Kidney tubule cell (primary cell): ENCODE measurements at regions not wholly inside any gene's neighbourhood (a gene's known extent, or its start where the extent isn't known, plus 50 kb on each side); places are given as distances from the start of the nearest gene placed in this dataset.
"Not testable (repeated sequence)": the region's sequence is repeated elsewhere in the genome, so short reads cannot be mapped to it uniquely, and the experiment has no call there.

Experiments used
- DNase-seq: peaks from one replicate; pipeline ENCODE4 v3.0.0-alpha.2; 2018; ENCODE audit warnings: low spot score

DNA sequence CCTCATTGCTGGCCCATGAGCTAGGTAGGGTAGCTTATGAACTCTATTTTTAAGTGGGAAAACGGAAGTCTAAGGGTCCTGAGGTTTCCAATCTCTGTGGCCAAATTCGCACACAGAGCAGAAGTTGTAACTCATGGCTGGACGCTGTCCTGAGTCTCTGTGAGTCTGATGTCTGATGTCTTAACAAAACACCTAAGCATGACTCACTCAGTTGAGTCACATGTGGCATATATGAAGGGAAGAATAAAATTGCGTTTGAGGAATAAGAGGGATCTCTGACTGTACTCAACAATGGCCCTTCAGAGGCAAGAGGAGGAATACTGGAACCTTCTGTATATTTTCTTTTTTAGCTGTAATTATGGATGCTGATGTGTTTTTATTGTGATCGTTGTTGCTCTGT lies 569.7 kb downstream of the RIT2 start:
- DNase-seq = peak; percentile 89

DNA sequence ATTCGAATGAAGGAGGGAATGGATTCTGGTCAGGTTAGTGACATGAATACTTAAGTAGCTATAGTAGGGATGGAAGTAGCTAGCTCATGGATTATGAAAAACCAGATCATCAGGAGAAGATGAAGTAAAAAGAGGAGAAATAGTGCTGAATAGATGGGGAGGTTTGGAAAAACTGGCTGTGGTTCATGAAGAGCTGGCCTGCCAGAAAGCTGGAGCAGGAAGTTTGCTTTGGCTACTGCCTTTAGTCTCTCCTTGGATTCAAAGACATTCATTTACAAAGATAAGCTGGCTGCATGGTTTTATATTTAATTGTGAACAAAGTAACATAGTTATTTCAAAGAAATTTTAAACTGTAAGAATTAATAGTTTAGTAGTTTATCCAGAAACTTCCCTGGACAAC lies 567.0 kb downstream of the RIT2 start:
- DNase-seq = no peak

DNA sequence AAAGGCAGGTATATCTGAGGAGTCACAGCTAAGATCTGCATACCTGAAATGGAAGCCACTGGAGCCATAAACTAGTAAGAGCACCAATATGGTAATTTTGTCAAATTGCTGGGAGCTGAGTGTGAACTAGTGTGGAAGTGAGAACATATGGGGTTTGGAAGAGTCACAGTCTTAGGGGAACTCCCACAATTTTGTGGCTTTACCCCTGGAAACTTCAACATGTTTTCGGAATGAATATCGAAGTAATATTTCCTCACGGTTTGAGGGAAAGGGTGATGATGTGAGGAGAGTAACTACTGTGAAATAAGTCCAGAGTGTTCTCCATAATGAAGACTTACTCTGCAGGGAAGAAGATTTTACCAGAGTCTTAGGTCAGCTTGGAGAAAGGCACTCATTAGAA lies 565.9 kb downstream of the RIT2 start:
- DNase-seq = peak; percentile 53

DNA sequence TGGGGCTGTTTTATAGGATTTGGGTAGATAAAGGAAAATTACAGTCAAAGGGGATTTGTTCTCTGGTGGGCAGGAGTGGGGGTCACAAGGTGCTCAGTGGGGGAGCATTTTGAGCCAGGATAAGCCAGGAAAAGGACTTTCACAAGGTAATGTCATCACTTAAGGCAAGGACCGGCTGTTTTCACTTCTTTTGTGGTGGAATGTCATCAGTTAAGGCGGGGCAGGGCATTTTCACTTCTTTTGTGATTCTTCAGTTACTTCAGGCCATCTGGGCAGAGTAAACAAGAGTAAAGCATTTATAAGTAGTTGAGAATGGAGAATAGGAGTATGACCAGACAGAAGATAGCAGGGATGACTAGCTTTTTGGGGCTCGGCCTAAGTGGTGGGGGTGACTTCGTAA lies 562.9 kb downstream of the RIT2 start:
- not testable (repeated sequence) for DNase-seq

DNA sequence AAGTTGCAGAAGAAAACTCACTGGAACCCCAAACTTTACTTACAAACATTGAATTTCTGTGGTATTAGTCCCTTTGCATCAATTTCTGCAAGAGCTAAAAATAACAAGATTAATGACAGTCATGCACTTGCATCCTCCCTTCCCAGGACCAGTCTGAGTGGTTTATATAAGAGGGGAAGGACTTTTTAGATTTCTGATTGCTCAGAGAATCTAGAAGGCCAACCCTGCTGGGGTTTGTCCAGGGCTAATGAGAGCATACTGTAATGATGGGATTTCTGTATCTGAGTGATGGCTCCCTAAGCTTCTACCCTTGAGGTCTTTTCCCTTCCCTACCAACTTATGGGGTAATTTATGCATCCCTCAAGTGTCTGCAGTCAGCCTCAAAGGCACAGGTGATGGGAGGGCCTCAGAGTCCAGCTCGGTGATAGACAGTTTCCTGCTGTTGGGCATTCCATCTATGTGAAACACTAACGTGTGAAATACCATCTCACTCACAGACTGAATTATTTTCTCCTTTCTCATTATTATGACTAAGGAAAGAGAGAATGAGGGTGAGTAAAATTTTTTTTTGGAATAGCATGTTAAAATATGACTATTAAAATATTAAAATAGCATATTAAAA lies 556.3 kb downstream of the RIT2 start:
- DNase-seq = peak; percentile 61

DNA sequence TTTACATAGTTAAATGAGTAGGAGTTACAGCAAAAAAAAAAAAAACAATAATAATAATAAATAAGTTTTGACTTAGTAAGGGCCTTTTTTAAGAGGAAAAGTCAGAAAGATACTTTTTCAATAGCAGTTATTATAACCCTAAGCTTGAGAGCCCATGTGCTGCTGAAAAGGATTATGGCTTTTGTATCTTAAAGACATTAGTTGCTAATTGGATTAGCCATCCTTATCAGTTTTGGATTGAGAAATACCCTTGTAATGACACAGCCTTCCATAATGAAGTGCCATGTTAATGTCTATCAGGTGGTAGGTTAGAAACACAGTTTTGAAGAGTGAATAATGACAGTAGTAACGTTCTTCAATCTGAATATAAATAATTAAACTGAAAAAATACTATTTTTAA lies 554.0 kb downstream of the RIT2 start:
- DNase-seq = no peak

DNA sequence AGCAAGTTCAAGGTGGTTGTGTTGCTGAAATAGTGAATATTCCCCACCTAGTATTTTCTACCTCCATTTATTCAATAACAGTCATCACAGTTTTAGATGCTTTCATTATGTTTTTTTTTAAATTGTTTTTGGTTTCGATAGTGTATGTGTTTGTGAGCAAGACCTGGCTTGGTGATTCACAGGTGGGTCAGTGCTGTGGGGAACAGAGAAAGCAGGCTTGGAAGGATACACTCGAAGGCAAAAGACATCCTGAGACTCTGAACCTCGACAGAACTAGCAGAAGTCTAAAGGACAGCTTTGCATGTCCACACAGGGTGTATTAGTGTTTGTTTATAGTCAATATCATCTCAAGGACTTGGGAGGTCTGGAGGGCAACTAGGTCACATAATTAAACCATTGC lies 551.5 kb downstream of the RIT2 start:
- no peak for DNase-seq

DNA sequence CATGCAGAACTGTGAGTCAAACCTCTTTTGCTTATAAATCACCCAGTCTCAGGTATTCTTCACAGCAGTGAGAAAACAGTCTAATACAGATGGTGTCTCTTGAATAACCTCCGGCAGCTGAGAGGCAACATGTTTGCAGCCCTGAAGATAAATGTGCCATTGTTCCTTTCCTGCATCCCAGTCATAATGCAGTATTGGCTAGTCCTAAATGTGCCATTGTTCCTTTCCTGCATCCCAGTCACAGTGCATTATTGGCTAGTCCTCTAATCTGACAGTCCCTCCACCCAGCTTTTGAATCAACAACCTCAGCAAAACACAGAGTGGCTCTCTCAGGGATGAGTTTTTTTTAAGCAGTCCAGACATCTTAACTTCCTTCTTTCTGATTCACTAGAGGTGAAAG lies 550.7 kb downstream of the RIT2 start:
- no peak for DNase-seq

DNA sequence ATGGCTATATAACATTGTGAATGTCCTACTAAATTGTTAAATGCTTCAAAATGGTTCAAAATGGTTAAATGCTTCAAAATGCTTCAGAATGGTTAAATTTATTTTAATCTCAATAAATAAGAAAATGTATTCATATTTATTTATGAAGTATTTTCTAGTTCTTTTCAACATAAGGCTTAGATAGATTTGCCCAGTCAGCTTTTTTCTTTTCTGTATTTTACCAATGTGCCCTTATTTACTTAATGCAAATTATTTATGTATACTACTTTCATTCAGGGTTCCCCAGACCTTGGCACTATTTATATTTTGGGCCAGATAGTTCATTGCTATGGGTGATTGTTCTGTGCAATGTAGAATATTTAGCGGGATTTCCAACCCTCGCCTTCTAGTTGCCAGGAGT lies 546.7 kb downstream of the RIT2 start:
- DNase-seq = no peak

DNA sequence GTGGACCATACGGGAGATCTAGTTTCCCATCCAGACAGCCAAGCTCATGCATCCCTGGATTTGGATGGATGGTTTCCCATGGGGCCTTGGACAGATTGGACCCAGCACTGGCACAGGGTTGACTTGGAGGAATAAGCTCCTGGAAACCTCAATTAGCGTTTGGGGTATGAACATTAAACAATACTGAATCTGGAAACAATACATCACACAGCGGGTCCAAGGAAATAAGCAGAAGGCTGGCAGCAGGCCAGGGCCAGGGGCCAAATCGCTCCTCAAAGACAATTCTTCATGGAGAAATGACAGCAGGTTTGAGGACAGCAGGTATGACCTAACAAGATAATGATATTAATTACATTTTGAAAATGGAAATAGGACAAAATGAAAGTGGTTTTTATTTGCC lies 540.6 kb downstream of the RIT2 start:
- DNase-seq = no peak

DNA sequence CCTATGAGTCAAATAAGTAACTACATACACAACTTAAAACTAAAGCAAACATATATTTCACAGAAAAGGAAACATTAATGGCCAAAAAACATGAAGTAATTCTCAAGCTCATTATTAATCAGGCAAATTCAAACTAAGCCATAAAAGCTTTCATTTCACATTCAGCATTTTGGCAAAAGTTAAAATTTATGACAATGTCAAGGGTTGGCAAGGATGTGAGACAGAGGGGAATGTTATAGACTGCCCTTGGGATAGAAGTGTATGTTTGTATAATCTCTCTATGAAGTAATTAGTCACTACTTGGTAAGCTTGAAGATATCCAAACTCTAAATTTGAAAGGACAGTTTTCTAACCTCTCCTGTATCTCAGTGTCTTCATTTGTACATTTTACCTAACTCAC lies 539.4 kb downstream of the RIT2 start:
- no peak for DNase-seq

DNA sequence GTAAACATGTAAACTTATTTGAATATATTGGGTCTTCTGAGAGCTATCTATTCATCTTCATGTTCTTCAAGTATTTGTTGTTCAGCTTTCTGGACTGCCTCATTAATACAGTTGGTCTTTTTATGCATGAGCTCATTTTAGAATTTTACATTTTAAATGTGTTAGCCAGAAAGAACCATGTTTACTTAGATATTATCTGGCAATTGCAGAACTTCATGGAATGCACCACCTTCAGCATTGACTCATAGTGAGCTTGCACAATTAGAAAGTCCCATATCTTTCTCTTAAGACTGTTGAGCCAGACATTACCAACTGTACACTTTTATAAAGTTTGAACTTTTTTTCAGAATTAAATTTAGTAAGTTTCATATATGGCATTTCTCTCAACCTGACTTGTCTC lies 536.7 kb downstream of the RIT2 start:
- DNase-seq = peak; percentile 64

DNA sequence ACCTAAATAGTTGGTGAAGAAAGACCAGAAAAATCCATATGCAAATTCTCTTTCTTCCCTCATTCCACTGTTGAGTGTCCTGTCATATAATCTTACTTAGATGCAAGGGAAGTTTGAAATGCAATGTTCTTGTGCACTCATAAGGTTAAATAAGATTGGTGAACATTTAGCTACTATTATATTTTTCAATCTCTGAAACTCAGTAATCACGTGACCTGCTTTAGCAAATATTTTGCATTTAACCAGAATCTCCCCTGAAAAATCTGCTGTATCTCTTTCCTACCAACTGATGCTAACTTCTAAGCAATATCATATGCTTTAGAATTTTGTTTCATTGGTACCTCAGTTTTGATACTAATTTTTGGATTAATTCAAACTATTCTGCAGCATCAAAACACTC lies 533.2 kb downstream of the RIT2 start:
- no peak for DNase-seq

DNA sequence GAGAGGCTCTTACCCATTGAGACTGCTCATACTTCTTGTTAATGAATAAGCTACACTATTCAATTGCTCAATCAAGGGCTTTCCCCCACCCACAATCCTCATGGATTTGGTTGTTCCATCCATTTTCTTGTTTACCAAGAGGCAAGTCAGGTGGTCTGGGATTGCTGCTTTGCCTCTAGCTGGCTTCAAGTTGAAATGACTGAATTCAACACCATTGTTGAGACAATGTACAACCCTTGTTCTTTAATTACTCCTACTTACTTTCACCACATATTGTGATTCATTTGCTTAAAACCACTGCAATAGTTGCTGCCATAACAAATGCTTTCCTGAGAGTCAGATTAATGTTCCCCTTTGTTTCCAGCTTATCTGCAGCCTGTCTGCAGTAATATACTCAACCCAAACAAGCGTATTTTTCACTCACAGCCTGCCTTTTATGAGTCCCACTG lies 532.2 kb downstream of the RIT2 start:
- DNase-seq = peak; percentile 70

DNA sequence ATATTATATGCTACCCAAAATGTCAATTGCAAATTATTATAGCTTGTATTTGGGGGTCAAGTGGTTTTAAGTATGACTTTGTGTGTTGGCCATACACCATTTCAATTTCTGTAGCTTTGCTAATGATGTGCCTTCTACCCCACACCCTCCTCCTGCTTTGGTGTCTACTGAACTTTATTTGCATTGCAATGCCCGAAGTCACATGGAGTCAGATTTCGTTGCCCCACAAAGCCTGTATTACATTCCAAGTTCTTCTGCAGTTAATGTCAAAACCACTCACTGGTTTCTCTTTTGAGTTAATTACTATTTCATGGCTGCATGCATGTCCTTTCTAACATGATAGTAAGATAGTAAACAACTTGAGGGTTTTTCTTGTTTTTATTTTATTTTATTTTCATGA lies 528.9 kb downstream of the RIT2 start:
- peak; percentile 22 for DNase-seq

DNA sequence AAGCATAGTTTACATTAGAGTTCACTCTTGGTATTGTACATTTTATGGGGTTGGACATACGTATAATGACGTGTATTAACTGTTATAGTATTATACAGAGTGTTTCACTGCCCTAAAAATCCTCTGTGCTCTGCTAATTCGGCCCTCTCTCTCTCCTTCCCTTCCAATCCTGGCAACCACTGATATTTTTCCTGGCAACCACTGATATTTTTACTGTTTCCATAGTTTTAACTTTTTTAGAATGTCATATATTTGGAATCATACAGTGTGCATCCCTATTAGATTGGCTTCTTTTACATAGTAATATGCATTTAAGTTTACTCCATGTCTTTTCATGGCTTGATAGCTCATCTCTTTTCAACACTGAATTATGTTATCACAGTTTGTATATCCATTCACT lies 526.7 kb downstream of the RIT2 start:
- no peak for DNase-seq

DNA sequence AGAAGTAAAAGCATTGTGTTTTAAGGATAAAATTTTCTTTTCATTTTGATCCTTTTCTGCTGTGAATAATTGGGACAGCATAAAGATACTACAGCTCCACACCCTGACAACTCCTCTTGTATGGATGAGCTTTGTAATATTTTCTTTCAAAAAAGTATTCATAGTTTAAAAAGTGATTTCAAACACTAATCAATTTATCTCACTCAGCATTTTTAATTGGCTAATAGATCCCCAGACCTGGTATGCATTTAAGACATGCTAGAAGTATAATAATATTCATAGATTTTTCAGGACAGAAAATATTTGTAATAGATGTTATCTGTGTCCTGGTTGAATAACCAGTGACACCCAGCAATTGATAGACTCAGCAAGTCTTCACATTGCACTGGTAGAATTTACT lies 510.7 kb downstream of the RIT2 start:
- DNase-seq = no peak

DNA sequence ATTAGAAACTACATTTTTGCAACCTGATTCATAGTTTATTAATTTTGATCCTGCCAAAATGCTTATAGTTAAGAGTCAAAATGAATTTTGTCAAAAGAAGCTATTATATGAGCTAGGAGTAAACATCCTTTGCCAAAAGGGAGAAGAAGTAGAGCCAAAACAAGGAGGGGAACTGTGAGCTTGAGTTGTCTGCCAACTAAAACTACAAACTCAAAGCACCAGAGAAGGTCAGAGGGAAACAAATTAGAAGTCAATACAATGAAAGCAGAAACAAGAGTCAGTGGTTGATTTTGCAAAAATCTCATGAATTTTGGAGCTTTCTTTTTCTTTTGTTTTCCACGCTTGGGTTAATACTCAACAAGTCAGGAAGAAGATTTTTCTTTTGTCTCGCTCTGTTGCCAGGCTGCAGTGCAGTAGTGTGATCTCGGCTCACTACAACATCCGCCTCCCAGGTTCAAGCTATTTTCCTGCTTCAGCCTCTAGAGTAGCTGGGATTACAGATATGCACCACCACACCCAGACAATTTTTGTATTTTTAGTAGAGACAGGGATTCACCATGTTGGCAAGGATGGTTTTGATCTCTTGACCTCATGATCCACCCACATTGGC lies 508.5 kb downstream of the RIT2 start:
- peak; percentile 6 for DNase-seq

DNA sequence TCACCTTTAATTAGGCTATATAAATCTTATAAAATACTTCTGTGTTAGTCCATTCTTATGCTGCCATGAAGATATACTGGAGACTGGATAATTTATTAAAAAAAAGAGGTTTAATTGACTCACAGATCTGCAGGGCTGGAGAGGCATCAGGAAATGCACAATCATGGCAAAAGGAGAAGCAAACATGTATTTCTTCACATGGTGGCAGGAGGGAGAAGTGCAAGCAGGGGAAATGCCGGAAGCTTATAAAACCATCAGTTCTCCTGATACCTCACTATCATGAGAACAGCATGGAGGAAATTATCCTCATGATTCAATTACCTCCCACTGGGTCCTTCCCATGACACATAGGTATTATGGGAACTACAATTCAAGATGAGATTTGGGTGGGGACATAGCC lies 504.4 kb downstream of the RIT2 start:
- DNase-seq = no peak

DNA sequence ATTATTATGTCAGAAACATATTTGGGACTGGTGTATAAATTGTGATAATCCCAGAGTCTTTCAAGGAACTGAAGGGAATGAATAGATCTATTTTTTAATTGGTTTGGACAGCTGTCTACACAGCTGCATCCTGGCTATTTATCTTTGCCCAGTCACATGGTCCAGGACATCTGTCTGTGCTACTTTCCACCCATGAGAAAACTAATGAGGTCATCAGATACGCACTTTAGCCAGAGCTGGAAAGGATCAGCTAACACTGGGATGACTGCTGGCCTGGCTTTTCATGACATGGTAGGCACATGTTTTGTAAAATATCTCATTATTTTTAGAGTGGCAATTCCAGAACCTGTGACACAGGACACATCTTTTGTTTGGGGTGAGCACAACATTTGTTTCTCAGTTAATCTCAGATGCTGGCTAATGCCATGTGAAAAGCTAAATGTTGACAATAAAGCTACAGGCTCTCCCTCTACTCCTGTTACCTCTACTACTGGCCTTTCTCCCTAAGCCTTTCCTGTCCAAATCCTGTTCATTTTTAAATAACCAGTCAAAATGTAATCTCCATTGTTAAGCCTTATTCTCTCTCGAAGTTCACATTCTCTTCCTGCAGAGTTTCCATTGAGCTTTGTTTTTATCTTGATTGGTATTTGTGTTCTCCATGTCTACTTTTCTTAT lies 500.7 kb downstream of the RIT2 start:
- peak; percentile 1 for DNase-seq

DNA sequence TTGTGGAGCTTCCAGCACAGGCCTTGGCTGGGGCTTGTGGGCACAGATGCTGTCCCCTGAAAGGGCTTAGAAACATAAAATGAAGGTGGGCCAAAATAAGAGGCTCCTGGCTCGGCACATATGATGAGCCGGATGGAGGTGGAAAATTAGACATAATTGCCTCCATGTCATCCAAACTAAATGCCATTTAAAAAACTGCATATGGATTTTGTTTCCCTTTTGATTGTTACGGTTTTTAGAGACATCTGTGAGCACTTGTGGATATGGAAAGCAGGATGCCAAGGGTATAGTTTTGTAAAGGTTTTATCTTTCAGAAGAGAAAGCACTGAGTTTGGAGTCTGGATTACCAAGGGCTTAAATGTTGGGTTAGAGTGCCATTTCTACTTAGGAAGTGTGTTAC lies 498.3 kb downstream of the RIT2 start:
- DNase-seq = no peak

DNA sequence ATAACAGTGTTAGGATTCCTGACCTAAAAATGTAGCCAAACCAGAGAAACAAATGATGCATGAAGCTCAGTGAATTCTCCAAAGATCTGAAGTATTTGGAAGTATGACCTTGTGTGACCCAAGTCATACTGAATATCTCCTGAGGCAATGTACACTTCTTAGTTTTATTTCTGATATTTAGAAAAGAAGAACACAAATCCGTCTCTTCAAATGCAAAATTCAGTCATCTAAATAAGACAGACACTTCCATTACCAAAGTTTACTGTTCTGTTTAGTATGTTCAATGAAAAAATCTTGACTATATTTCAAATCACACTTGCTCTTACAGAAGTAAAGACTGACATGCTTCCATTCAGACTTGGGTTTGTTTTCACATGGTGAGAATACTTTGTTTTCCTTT lies 495.7 kb downstream of the RIT2 start:
- DNase-seq = no peak

DNA sequence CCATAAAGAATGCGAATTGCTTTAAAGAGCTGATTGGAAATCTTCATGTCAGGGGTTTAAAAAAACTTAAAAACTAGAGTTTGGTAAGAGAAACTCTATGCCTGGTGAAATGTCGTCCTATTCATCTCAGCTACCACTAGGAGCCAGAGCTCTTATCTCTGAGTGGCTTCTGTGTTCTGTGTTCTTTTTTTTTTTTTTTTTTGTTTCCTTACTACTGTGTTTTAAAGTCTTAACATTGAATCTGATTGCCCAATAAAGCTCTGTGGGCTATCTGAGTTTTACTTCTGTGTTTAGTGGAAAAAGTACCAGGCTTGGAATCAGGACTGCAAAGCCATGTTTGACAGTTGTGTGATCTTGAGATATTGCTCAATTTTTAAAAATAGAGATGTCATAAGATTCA lies 494.8 kb downstream of the RIT2 start:
- no peak for DNase-seq

DNA sequence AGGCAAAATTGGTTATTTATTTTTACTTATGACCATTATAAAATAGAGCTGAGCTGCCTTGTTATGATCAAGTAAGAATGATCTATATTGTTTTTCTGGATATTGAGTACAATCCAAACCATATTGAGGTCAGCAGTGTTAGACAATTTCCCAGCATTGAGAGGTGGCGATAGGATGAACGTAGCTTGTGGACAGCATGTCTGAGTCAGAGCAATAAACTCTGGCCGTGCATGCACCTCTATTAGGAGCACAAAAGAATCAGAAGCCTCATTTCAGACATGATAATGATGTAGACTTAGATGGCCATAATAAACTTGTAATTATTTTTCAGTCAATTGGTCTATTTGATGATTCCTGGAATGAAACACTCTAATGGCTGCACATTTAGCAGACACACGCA lies 491.6 kb downstream of the RIT2 start:
- DNase-seq = no peak
